SW480 (cell line): ENCODE measurements at regions not wholly inside any gene's neighbourhood (a gene's known extent, or its start where the extent isn't known, plus 50 kb on each side); places are given as distances from the start of the nearest gene placed in this dataset.
"Not testable (repeated sequence)": the region's sequence is repeated elsewhere in the genome, so short reads cannot be mapped to it uniquely, and the experiment has no call there.

Source experiments
- DNase-seq: peaks from one replicate; pipeline ENCODE4 v3.0.0-alpha.2; 2016; ENCODE audit warnings: low spot score

GRCh38 chr3:27629366-27629765, 92.8 kb downstream of the EOMES start:
- DNase-seq: no peak

GRCh38 chr3:27628026-27628750, 93.9 kb downstream of the EOMES start:
- no peak for DNase-seq

- DNase-seq: no peak
Measured at GRCh38 chr3:27626596-27627118, 95.5 kb downstream of the EOMES start.

GRCh38 chr3:27625864-27626263, 96.3 kb downstream of the EOMES start:
- no peak for DNase-seq

DNA sequence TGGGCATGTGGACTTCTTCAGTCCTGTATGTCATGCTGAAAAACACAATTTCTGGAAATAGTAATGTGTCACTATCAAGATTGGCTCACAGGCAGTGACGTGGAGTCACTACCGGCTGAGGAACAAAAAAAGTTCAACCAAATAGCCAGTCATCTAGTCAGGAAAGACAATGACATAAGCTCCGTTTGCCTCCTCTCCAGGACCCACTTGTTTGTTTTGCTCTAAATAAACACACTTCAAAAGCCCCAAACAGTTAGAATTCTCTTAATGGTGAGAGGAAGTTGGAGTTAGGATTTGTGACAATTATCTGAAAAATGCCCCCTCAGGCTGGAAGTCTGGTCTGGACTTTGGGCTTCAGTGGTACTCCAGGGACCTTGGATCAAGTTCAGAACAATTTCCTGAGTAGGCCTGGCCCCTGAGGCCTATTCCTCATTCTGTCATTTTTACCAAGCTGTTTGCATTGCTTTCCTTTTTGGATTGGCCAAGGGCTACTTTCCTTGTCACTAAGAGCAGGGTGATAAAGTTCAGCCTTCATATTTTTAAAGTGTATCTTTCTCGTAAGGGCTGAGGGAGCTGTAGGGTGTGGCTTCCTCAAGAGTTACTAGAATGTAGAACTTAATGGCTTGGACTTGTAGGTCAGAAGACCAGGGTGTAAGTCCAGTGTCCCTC, 98.9 kb downstream of the EOMES start:
- no peak for DNase-seq

GRCh38 chr3:27617552-27617951, 104.6 kb downstream of the EOMES start:
- no peak for DNase-seq

- DNase-seq: no peak
Measured at GRCh38 chr3:27616031-27616430, 106.1 kb downstream of the EOMES start.

DNA sequence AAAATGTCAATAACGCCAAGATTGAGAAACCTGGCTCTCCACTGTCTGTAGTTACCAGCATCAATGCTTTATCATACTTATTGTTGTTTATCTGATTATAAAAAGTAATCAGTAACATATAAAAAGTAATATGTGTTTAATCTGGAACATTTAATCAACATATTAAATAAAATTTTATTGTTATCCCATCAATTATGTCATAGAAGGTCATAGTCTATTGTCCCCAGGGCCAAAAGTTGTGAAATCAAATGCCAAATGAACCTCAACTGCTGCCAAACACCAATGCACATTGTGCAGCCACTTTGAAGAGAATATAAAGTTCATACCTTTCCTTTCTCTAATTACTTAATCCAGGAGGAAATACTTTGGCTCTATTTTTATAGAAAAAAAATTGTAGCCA, 106.6 kb downstream of the EOMES start:
- no peak for DNase-seq

DNA sequence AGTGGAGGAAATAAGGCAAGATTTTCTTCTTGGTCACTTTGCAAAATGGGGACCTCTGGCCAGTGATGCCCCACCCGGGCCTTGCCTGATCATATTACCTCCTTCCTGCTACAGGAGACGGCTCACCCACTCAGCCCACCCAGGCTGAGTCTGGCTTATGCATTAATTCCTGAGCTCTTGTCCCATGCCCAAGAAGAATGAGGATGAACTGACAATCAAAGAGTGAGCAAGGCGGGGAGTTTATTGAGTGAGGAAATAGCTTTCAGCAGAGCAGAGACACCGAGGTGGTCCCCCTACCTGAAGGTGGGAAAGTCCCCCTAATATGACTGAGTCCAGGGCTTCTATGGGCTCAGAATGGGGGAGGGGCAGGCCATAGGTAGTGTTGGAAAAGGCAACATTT, 107.5 kb downstream of the EOMES start:
- DNase-seq: no peak

DNA sequence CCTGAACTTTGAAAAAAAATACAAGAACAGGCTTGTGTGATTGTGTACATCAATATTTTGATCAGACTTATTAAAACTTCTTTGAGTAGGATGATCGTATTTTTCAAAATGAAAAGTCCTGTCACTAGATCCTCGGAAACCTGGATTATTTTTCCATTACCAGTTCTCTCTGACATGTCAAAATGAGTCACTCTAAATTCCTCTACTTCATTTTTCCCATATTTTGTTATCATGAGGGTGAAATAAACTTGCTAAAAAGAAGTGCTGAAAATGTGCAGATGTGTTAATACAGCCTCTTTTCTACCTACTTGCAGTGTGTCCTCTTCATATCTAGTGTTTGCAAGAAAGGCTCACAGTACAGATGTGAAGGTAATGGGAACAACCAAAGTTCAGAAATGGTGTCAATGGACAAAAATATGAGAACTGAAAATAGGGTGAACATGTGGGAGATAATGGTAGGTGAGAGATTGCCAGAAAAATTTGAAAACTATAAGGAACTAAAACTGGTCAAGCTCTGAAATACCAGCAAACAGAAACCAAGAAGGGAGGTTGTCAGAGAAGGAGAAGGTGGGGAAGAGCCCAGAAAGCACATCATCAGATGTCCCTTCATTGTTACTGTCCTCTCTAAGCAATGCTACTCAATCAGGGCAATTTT, 108.2 kb downstream of the EOMES start:
- no peak for DNase-seq

DNA sequence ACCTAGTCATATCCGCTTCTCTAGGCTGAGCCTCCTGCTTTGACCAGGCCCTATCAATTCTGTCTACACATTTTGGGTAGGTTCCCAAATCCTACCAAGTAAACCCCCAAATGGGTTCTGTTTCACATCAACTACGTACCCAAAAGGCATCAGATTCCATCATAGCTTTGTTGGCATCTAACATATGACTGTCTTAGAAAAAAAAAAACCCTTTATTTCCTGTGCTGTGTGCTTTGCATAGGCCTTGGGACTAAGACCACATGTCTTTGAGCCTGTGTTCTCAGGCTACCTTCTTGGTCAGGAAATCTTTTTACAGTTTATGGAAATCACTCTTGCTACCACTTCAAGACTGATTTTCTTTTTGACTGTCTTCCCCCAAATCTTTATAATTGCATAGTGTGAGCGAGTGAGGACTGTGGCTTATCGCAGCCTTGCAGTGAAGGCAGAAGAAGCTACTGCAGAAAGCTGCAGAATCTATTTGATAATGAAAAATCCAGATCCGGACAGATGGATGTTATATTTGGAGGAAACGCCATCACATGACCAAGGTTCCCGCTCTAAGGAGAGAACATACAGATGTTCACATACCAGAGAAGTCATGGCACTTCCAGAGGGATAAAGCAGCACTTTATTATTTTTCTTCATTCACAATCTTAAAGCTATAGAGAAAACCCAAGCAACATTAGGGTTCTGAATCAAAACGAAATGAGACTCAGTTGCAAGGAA, 111.2 kb downstream of the EOMES start:
- DNase-seq: no peak

GRCh38 chr3:27607370-27607769, 114.8 kb downstream of the EOMES start:
- DNase-seq: no peak

DNA sequence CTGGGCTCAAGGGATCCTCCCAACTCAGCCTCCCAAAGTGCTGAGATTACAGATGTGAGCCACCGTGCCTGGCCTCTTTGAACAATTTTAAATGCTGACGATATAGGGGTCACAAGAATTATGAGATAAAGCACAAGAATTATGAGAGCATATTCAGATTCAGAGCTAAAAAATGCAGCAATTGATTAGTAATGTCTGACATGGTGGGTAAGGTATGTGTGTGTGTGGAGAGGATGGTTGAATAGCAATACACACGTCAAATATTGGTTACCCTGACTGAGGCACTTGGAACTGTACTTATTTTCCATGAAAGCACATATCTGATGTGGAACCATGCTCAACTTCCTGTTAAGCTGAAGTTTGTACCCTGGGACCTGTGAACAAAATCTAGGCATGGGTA, 115.6 kb downstream of the EOMES start:
- no peak for DNase-seq

DNA sequence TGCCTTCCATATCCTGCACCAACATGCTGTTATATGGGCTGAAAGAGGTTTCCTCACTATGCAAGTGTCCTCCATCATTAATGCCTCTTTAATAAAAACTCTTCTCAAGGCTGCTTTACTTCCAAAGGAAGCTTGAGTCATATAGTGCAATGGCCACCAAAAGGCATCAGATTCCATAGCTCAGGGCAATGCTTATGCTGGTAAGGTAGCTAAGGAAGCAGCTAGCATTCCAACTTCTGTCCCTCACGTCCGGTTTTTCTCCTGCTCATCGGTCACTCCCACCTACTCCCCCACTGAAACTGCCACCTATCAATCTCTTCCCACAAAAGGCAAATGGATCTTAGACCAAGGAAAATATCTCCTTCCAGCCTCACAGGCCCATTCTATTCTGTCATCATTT, 117.1 kb upstream of the SLC4A7 start:
- DNase-seq: not testable (repeated sequence)

DNA sequence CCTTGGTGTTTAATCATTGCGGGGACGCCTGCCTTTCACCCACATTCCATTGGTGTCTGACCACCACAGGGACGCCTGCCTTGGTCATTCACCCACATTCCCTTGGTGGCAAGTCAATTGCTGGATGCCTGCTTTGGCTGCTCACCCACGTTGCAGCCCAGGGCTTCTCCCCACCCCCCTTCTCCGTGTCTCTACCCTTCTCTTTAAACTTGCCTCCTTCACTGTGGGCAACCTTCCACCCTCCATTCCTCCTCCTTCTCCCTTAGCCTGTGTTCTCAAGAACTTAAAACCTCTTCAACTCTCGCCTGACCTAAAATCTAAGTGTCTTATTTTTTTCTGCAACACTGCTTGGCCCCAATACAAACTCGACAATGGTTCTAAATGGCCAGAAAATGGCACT, 115.6 kb upstream of the SLC4A7 start:
- DNase-seq: not testable (repeated sequence)

DNA sequence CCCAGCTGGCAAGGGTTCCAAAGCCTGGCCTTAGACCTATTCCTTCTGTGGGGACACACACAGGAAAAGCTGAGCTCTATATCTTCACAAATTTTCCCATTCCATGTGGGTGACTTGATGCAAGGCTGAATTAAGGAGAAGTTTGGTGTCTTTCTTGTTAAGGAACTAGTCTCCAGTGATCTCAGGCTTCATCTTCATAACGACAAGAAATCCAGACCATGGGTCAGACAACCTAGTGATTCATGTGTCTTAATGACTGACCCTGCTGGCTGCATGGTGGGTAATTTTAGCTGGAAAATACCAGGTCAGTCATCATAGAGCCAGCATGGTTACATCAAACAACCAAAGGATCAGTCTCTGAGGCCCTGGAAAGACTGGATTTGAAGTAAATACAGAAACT, 112.7 kb upstream of the SLC4A7 start:
- DNase-seq: no peak

- DNase-seq: no peak
Measured at GRCh38 chr3:27596334-27596841, 112.2 kb upstream of the SLC4A7 start.

DNA sequence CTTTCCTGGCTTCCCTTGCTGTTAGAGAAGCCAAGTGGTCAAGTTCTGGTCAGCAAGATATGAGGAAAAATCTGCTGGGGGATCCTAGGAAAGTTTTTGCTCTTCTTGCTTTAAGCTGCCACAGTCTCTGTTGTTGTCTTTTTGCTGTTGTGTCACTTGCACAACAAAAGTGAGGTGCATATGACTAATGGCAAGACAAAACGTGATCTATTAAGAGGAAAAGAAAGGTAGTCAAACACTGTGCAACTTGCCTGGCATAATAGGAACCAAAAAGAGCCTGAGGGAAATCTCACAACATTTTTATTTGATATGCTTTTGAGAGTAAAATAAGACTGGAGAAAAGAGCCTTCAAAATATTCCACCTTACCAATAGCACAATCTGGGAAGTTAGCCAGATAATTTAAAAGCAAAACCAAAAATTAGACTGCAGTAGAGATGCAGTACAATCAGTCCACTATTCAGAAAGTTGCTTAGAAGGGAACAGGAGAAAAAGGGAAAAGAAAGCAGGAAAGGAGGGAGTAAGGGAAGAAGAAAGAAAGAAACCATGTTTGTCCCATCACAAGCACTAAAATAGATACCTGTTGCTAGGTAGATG, 110.0 kb upstream of the SLC4A7 start:
- DNase-seq: no peak

GRCh38 chr3:27593173-27593572, 109.0 kb upstream of the SLC4A7 start:
- no peak for DNase-seq

DNA sequence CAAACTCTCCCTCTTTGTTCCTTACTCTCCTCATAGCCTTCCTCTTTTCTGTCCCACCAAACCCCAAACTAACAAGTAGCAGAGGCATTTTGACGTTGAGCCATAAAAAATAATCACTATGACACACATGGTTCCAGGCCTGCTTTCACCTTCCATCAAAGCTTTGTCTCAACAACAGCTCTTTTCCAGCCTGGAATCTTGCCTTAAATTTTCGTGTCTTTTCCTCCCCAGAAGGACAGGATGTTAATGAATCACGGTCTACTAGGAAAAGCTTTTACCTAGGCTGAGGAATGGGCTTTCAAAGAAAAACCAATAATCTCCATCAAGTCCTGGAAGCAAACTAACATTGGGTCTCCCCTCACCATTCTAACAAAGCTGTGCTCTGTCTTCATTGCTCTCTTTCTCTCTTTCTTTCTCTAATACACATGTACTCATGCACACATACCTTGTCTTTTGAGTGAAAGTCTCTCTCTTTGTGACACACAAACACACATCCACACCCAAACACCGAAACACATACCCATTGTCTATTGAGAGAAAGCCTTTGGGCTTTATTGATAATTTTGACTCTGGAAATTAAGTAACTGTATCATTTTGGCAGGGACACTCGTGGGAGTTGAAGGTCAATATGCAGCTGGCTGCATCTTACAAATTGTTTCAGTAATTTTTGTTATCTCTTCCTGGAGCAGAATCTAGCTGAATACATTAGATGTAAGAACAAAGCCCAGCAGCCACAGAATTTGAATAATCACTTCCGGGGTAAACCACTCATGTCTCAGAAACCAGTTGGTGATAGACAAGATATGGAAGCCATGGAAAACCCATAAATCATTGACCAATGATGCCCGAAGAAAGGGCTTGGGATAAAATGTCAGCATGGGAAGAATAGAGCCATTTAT, 107.4 kb upstream of the SLC4A7 start:
- DNase-seq: no peak
